ENCODE measurements at regions not wholly inside any gene's neighbourhood (a gene's known extent, or its start where the extent isn't known, plus 50 kb on each side); places are given as distances from the start of the nearest gene placed in this dataset.
A peak's percentile ranks its signal among the peaks of the same experiment; 100 is the strongest.
"Not testable (repeated sequence)": the region's sequence is repeated elsewhere in the genome, so short reads cannot be mapped to it uniquely, and the experiment has no call there.

DNA sequence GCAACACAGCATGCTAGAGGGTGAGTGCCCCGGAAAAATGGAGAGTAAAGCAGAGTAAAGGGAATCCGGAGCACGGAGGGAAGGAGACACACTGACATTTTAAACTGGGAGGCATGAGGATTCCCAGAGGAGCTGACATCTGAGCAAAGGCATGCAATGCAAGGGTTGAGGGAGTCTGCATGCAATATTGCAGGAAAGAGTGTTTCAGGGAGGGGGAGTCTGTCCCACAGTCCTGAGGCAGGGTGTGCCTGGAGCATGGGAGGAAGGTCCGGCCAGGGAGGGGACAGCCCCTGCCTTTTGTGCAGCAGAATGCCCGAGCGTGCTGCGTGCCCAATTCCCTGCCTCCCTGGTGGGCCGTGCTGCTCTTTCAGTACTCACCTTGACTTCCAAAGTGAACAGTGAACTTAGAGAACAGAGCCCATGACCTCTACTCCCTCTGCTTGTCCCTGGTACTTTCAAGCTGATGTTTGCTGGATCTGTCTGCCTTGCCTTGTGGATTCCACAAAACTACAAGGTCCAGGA, 163.9 kb downstream of the IGLL1 start:
- DNase-seq (ENCODE audit: low read depth, low spot score); H3K27ac ChIP-seq: not testable (repeated sequence)

DNA sequence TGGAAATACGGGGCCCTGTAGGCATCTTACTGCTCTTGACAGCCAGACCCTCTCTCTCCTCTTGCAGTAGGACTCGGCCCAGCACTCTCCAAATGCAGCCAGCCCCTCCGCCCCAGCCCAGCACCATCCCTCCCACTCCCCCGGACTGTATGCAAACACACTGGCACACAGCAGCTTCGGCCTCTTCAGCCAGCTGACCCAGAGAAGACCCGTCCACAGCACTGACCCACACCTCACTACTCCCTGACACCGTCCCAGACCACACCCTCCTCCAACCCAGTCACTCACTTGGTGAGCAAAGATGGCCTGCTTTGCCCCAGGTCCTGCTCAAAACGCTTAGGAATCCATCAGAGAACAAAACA, 164.6 kb downstream of the IGLL1 start:
- DNase-seq (ENCODE audit: low read depth, low spot score), result no peak

DNA sequence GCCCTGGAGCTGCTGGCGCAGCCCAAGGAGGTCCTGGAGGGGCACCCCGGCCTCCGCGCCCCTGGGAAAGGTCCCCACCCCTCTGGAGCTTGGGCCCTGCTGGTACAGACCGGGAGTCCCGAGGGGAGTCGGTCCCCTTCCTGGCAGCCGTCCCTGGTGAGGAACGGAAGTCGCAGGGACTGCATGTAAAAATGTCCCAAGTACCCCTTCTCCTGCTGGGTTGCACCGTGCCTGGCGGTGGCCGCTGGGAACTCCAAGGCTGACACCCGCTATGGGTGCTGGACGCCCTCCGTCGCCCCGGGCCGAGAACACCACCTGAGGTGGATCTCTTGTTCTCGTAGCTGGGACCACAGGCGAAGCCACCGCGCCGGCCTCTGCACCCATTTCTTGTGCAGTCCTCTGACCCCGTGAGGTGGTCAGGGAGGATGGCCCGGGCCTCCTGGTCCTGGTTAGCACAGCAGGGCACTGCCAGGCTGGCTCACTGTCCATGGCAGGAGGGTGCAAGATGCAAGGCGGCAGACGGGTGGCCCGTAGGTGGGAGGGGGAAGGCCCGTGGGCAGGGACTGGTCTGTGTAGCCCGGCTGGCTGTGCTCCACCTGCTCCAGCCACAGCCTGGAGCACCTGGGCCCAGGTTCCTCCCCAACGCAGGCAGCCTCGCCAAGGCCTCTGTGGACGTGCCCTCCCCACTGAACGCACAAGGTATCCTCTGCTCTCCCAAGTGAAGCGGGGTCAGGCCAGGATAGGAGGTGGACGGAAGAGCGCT, 165.2 kb downstream of the IGLL1 start:
- no peak for DNase-seq (ENCODE audit: low read depth, low spot score)

More for the DNA sequence above, 164.6 kb downstream of the IGLL1 start:
- H3K27ac ChIP-seq, result no peak overlapping the region

DNA sequence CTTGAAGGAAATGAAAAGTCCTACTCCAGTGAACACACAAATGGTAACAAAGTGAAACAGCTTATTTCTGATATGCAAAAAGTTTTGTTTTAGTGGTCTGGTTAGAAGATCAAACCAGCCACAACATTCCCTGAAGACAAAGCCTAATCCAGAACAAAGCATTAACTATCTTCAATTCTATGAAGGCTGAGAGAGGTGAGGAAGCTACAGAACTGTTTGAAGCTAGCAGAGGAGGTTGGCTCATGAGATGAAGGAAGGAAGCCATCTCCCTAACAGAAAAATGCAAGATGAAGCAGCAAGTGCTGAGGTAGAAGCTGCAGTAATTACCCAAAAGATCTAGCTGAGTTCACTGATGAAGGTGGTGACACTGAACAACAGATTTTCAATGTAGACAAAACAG, 168.4 kb downstream of the IGLL1 start:
- DNase-seq (ENCODE audit: low read depth, low spot score), result no peak
- no peak overlapping the region for H3K27ac ChIP-seq

More for the DNA sequence above, 165.2 kb downstream of the IGLL1 start:
- no peak overlapping the region for H3K27ac ChIP-seq

DNA sequence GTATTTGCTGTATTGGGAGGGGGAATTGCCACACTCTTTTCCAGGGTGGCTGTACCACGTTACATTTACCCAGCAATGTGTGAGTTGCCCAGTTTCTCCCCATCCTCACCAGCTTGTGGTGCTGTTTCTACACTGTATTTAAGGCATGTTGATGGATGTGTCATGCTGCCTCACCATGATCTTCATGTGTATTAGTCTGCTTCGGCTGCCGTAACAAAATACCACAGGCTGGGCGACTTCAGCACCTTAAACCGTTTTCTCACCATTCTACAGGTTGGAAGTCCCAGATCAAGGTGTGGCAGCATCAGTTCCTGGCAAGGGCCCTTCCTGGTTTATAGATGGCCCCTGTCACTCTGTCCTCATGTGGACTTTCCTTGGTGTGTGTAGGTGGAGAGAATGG, 169.7 kb downstream of the IGLL1 start:
- DNase-seq (ENCODE audit: low read depth, low spot score), result no peak
- no peak overlapping the region for H3K27ac ChIP-seq

DNA sequence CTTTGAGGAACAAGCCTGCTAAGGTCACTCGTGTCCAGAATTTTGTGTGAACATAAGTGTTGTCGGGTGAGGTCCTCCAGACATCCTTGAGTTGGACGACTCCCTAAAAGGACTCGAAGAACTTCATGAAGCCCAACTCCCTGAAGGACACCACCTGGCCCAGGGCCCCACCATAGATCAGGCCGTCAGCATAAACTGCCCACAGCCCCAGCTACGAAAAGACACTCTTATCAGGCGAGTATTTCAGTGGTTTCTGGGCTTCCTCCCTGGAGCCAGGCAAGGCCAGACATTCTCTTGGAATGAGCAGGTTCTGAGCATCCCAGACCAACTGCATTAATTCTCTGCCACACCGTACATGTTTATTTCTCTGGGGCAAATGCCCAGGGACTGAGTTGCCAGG, 170.1 kb downstream of the IGLL1 start:
- no peak overlapping the region for H3K27ac ChIP-seq
- DNase-seq (ENCODE audit: low read depth, low spot score), result no peak

DNA sequence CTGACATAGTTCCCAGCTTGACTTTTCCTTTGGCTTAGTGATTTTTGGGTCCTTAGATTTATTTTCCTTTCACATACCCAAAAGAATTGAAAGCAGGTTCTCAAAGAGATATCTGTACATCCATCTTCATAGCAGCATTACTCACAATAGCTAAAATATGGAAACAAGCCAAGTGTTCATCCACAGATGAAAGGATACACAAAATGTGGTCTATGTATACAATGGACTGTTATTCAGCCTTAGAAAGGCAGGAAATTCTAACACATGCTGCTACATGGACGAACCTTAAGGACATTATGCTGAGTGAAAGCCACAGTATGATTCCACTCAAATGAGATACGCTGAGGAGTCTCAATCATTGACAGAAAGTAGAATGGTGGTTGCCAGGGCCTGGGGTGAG, 171.8 kb downstream of the IGLL1 start:
- DNase-seq (ENCODE audit: low read depth, low spot score), result no peak
- H3K27ac ChIP-seq, result no peak overlapping the region

DNA sequence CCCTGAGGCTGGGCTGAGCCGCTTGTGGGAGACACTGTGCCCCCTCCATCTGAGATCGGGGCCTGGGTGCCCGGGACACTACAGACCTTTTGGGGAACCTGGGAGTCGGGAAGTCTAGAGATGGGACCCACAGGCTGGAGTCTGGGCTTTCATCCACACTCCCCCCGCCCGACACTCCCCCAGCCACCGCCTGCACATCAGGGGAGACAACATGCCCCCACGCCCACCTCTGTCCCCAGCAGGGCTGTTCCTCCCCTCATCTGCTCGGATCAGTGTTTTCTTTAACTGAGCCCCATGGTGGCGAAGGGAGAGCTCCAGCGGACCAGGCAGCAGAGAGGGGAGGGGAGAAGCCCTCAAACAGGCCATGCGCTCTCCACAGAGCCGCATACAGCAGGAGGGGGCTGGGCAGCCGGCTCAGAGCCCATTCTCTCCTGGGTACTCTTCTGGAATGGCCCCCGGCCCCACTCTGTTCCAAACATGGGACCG, 174.7 kb downstream of the IGLL1 start:
- H3K27ac ChIP-seq, result no peak overlapping the region
- no peak for DNase-seq (ENCODE audit: low read depth, low spot score)

DNA sequence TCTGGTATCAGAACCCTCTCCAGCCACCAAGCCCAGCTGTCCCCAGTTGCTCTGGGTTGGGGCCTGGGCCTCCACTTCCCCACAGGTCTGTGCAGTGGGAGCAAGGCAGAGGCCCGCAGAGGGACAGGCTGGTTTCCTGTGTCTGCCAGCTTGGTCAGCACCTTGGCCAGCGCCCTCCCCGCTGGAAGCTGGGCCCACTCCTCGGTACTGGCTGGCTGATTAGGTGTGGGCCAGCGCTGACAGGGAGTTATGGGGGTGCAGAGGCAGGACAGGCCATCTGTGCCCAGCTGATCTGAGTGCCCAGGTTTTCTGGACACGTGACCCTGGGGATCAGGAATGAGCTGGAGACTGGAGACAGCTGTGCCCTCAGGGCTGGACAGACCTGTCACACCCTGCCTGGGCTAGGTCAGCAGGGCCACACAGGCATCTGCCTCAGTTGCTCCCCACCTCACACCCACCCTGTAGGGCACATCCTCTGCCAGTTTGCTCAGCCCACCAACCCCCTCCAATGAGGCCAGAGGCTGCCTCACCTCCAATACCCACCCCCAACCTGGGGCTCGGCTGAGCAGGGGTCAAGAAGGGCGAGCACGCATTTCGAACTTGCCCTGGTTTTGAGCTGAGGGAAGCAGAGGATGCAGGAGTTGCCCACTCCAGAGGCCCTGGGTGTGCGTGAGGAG, 175.3 kb downstream of the IGLL1 start:
- no peak overlapping the region for H3K27ac ChIP-seq
- DNase-seq (ENCODE audit: low read depth, low spot score), result no peak

DNA sequence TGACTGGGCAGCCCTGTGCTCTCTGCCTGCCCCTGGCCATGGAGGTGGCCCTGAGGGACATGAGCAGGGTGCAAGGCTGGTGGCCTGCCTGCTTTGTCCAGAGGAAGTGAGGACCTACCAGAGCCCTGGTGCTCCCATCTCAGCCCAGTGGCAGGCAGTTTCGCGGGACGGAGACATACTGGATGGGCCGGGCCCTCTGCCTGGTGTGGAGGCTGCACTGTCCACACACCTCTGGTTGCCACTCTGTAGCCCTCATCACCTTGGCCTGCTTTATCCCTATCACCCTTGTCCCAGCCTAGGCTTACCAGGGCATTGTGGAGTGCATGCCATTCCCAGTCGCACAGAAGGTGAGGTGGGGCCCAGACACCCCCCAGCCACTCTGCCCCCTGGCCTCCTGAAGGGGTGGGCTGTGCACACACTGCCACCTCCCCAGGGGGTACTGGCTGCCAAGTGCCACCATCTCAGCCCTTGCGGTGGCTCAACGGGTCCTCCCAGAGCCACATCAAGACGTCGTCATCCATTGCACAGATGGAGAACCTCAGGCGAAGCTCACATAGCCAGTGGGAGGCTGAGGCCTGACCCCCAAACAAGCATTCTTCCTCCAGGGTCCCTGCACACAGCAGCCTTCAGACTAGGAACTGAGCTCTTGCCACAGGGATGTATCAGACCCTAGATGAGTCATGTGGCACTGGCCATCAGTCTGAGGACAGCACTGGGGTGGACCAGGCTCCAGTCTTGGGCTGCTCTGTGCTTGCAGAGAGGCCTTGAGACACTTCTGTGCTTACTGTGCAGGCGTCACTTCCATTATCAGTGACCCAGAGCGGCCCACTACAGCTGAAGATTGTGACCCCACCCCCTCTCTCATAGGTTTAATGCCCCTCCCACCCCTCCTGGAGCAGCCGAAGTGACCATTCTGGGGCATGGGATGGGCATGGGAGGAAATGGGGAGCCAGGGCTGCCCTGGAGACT, 176.1 kb downstream of the IGLL1 start:
- no peak for DNase-seq (ENCODE audit: low read depth, low spot score)
- H3K27ac ChIP-seq, result no peak overlapping the region

DNA sequence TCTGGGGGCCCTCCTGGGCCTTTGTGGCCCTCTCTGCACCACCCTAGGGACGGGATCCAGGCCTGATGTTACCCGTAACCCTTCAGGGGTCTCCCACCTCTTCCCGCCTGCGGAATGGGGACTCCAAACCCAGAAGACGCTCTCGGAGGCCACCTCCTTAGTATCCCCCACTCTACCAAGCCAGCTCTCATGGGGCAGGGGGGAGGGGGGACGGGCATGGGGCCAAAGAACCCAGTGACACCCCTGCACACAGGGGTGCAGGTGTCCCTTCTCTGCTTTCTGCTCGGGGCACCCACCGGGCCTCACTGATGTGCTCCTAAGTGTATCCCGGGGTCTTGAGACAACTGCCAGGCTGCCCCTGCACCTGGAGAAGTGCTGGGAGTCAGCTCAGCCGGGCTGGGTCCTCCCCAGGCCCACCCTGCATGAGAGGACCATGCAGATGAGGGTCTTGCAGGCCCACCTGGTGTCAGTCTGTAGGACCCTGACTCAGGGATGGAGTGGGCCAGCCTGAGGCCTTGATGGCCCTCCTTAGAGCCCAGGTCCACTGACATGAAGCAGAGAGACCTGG, 176.9 kb downstream of the IGLL1 start:
- no peak overlapping the region for H3K27ac ChIP-seq
- DNase-seq (ENCODE audit: low read depth, low spot score), result no peak

DNA sequence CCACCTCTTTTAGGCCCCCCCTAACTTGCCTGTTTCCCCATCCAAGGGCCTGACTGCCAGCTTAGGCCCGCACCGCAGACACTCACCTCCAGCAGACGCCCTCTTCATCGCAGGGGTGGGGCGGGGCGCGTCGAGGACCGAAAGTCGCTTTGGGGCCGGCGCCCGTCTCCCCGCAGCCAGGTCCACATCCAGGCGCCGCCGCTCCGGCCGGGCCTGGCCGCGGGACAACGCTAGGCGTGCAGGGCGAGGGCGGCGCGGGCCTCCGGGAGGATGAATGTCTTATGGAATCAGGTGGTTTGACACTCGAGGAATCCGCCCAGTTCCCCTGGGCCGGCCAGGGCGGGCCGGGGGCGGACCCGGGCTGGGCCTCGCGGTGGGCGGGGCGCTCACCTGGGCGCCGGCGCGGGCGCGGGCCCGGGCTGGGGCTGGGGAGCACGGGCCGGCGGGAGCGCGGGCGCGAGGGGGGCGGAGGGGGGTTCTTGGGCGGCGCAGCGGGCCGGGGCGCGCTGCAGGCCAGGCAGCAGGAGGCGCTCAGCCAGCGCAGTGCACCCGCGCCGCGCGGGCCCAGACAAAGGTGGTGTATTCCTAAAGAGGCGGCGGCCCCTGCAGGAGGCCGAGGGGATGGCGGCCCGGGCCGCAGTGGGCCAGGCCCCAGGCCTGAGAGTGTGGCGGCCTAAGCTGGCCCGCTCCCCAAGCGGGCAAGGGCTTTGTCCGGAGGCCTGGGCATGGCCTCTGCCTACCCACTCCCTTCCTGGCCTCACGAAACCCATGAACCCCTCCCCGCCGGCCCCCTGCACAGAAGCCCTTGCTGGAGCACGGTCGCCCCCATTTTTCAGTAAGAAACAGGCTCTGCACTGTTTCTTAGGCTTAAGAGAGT, 177.6 kb downstream of the IGLL1 start:
- DNase-seq (ENCODE audit: low read depth, low spot score), result peak; percentile 18
- no peak overlapping the region for H3K27ac ChIP-seq

DNA sequence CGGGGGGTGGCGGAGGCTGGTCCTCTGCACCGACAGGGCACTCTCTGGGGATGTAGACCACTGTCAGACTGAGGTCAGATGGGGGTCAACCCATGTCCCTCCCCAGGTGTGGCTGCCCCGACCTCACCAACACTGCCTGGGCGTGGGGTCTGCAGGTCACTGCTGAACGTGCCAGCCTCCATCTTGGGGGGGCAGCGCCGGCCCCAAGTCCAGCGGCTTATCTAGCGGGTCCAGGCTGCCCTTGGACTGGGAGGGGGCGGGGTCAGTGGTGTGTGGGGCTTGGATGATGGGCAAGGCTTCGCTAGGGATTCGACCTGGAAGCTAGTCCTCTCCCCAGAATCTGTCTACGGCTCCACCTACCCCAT, 178.2 kb downstream of the IGLL1 start:
- no peak for DNase-seq (ENCODE audit: low read depth, low spot score)
- no peak overlapping the region for H3K27ac ChIP-seq

DNA sequence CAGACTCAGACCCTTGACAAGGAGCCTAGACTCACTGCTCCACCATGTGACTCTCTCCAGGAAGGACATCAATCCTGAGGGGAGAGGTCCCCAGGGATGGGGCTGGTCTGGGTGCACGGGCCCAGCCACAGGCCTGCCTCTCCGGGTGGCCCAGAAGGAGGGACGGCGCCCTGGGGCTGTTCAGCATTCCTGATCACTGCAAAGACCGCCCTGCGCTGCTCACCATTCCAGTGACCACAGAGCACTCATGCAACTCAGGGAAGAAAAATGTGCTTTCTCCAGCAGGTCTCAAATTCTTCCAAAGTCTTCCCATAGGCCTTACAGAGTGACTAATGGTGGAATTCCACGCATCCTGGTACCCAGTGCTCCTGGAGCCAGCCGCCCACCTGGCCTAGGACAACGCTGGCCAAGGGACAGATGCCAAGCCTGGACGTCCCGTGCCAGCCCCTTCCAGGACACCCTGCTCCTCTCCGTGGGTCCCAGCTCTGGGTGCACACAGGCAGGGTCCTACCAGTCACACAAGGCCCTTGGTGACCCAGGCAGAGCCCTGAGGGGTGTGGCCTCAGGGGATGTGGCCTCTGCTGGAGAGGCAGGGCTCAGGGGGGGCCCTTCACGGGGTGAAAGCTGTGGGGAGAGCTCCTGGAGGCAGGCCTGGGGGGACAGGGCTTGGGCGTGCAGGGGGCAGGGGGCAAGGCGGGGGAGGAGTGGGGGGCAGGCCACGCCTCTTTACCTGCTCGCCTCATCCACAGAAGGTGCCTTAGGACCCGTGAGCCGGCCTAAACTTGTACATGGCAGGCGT, 178.8 kb downstream of the IGLL1 start:
- DNase-seq (ENCODE audit: low read depth, low spot score), result peak; percentile 8
- H3K27ac ChIP-seq, result no peak overlapping the region

DNA sequence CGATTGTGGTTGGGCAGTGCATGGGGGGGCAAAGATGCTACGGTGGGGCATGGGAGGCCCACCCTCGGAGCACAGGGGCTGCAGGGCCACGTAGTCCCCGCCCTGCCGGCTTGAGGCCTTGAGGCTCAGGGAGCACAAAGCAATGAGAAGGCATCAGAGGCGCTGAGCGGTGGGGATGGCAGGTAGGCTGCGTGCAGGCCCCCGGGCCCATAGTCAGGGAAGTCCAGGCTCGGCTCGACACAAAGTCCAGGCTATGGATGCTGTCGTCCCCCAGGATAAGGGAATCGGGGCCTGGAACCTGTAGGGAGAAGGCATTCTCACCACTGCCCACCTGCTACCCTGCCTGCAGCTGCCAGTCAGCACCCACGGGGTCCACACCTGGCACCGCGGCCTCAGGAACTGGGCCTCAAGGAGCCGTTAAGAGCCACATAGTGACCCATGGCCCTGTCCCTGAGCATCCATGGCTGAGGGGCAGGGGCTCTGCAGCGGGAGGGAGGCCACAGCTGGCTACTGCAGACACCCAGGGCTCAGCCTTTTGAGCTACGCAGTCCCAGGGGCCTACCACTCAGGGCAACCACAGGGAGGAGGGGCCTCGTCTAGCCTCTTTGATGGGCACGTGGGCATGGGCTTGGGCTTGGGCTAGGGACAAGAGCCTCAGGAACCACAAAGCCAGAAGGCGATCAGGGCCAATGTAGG, 179.7 kb downstream of the IGLL1 start:
- H3K27ac ChIP-seq, result no peak overlapping the region
- no peak for DNase-seq (ENCODE audit: low read depth, low spot score)

DNA sequence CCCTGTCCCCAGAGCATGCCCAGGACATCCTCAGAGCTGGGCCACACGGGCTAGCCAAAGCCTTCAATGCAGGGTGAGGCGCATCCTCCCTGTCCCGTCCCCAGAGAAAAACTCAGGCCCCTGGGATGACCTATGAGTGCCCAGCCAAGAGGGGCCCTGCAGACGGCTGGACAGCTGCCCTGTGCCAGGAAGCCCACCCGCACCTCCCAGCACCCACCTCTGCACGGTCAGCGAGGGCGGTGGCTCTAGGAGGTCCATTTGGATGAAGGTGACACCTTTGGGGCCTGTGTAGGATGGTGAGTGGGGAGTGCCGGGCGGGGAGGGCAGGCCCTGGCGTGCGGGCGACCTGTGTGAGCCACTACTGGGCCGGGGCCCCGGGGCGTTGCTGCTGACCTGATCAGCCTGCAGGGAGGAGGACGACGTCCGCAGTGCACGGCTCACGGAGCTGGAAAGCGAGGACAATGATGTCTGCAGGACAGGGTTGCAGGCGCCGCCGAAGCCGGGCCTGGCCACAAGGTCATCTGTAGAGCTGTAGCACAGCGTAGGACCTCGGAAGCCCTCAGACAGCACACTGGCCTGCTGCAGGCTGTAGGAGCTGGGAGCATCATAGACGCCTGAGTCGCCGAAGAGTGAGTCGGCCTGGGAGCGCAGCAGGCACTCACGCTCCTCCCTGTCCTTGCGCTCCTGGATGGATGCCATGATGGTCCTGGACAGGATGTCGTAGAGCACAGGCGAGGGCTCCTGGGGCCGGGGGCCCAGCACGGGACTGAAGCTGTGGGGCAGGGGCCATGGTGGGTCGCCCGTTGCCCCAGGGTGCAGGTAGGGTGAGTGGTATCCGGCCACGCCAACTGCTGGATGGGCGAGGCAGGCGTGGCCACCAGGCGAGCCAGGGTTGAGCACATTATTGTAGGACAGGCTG, 180.5 kb downstream of the IGLL1 start:
- no peak for DNase-seq (ENCODE audit: low read depth, low spot score)
- no peak overlapping the region for H3K27ac ChIP-seq

All from epithelial cell of prostate (primary cell).